H1 (cell line): ENCODE measurements at regions not wholly inside any gene's neighbourhood (a gene's known extent, or its start where the extent isn't known, plus 50 kb on each side); places are given as distances from the start of the nearest gene placed in this dataset.

ENCODE experiments used
- CTCF ChIA-PET: fragments of 300-600 bp; sonication (Branson Sonifier 250); formaldehyde crosslinking; loops from one replicate; lab custom pipeline; 2021; ENCODE audit not compliant: partially characterized antibody; lab: Charles Lee
- POLR2A ChIA-PET: fragments of 300-600 bp; sonication (Branson Sonifier 250); formaldehyde crosslinking; loops from one replicate; lab custom pipeline; 2021; ENCODE audit warnings: inconsistent platforms; ENCODE audit not compliant: partially characterized antibody; lab: Charles Lee
- DNase-seq, 2 experiments: peaks; one replicate each; pipeline versions ENCODE4 v3.0.0 to v3.0.0-alpha.2; 2010 to 2022; ENCODE audit warnings: low spot score in 2 of 2, low read depth in 1 of 2, mixed read lengths in 1 of 2
- FAIRE-seq: peaks from 2 replicates; lab custom pipeline; 2011; peaks lifted over from hg19 to GRCh38; lab: Jason Lieb, UNC
- H2AFZ ChIP-seq: 2 replicates; pipeline ENCODE4 v1.8.1; 2012; ENCODE audit warnings: low read length, inconsistent platforms
- H2AK5ac ChIP-seq: 2 replicates; pipeline ENCODE4 v1.6.1; 2013; ENCODE audit warnings: low read depth, low read length
- H2BK120ac ChIP-seq: replicated peaks from 2 replicates; pipeline ENCODE3; 2013; ENCODE audit warnings: low read depth, low read length, inconsistent platforms
- H2BK12ac ChIP-seq: 2 replicates; pipeline ENCODE4 v1.6.1; 2013; ENCODE audit warnings: low read depth, low read length
- H2BK15ac ChIP-seq: 2 replicates; pipeline ENCODE4 v1.6.1; 2013; ENCODE audit warnings: low read length
- H2BK20ac ChIP-seq: 2 replicates; pipeline ENCODE4 v1.6.1; 2013; ENCODE audit warnings: low read length
- H2BK5ac ChIP-seq: 2 replicates; pipeline ENCODE4 v1.6.1; 2013; ENCODE audit warnings: low read depth, low read length
- H3K14ac ChIP-seq: 2 replicates; pipeline ENCODE4 v1.6.1; 2013; ENCODE audit warnings: inconsistent platforms; ENCODE audit not compliant: insufficient read length
- H3K18ac ChIP-seq: 2 replicates; pipeline ENCODE4 v1.6.1; 2013; ENCODE audit warnings: low read length; ENCODE audit errors: extremely low read depth
- H3K23ac ChIP-seq: 2 replicates; pipeline ENCODE4 v1.6.1; 2013; ENCODE audit warnings: inconsistent platforms; ENCODE audit not compliant: insufficient read length
- H3K23me2 ChIP-seq: 2 replicates; pipeline ENCODE4 v1.6.1; 2013; ENCODE audit warnings: low read depth, low read length
- H3K27ac ChIP-seq: 2 replicates; pipeline ENCODE4 v1.6.1; 2011; ENCODE audit warnings: low read depth, low read length, inconsistent platforms
- H3K27me3 ChIP-seq, 4 experiments: replicated peaks in 1 of 4; 1 replicate in 1 of 4; 2 replicates in 3 of 4; pipeline versions ENCODE4 v1.6.1 to v1.8.1; 2011 to 2013; ENCODE audit warnings: low read length in 3 of 4, mild to moderate bottlenecking in 3 of 4, inconsistent platforms in 2 of 4, mixed read lengths in 2 of 4, moderate library complexity in 1 of 4; ENCODE audit not compliant: control insufficient read depth in 3 of 4, insufficient read depth in 3 of 4; ENCODE audit errors: extremely low read depth in 1 of 4
- H3K36me3 ChIP-seq, 4 experiments: 2 replicates each; pipeline versions ENCODE4 v1.6.1 to v1.8.1; 2011 to 2013; ENCODE audit warnings: mild to moderate bottlenecking in 4 of 4, low read length in 3 of 4, moderate library complexity in 2 of 4, control low read depth in 1 of 4, inconsistent platforms in 1 of 4; ENCODE audit not compliant: insufficient read depth in 4 of 4, control insufficient read depth in 2 of 4
- H3K4ac ChIP-seq: replicated peaks from 2 replicates; pipeline ENCODE3; 2013; ENCODE audit warnings: low read length, low read depth, mixed read lengths, inconsistent platforms; ENCODE audit not compliant: insufficient read length
- H3K4me1 ChIP-seq, 4 experiments: replicated peaks in 1 of 4; 1 replicate in 1 of 4; 2 replicates in 3 of 4; pipeline versions ENCODE4 v1.6.1 to v1.8.1; 2011 to 2013; ENCODE audit warnings: low read length in 3 of 4, inconsistent platforms in 2 of 4, mixed read lengths in 1 of 4; ENCODE audit not compliant: insufficient read depth in 4 of 4, control insufficient read depth in 3 of 4
- H3K4me2 ChIP-seq, 2 experiments: 2 replicates each; pipeline versions ENCODE4 v1.6.1 to v1.8.1; 2011 to 2013; ENCODE audit warnings: low read depth in 2 of 2, low read length in 2 of 2, control low read depth in 1 of 2, inconsistent platforms in 1 of 2, mild to moderate bottlenecking in 1 of 2; ENCODE audit not compliant: insufficient read depth in 1 of 2
- H3K4me3 ChIP-seq, 4 experiments: fragments of 200-600, 300-600 bp in 1 of 4; sonication (generic), shearing (Covaris generic), sonication (Bioruptor Twin) in 1 of 4; 2 replicates each; pipeline versions ENCODE4 v1.5.1 to v1.8.1; 2011 to 2016; ENCODE audit warnings: low read length in 4 of 4, low read depth in 3 of 4, control low read depth in 2 of 4, inconsistent platforms in 2 of 4, mild to moderate bottlenecking in 2 of 4, mixed read lengths in 1 of 4, moderate library complexity in 1 of 4; ENCODE audit not compliant: insufficient read depth in 2 of 4; ENCODE audit errors: extremely low read depth in 1 of 4
- H3K56ac ChIP-seq: replicated peaks from 2 replicates; pipeline ENCODE3; 2013; ENCODE audit warnings: low read depth, mild to moderate bottlenecking, mixed read lengths, low read length, inconsistent platforms; ENCODE audit not compliant: insufficient read length
- H3K79me1 ChIP-seq: 2 replicates; pipeline ENCODE4 v1.6.1; 2013; ENCODE audit warnings: low read depth, low read length, control low read depth
- H3K79me2 ChIP-seq, 2 experiments: 2 replicates each; pipeline versions ENCODE4 v1.6.1 to v1.8.1; 2012 to 2013; ENCODE audit warnings: low read length in 2 of 2, mild to moderate bottlenecking in 2 of 2, inconsistent platforms in 1 of 2; ENCODE audit not compliant: insufficient read depth in 2 of 2, control insufficient read depth in 1 of 2
- H3K9ac ChIP-seq, 4 experiments: replicated peaks in 1 of 4; 1 replicate in 1 of 4; 2 replicates in 3 of 4; pipeline versions ENCODE4 v1.6.1 to v1.8.1; 2011 to 2013; ENCODE audit warnings: low read depth in 3 of 4, low read length in 3 of 4, control low read depth in 2 of 4, mild to moderate bottlenecking in 2 of 4, moderate library complexity in 2 of 4, inconsistent platforms in 1 of 4; ENCODE audit errors: extremely low read depth in 1 of 4
- H3K9me3 ChIP-seq, 2 experiments: 2 replicates each; pipeline versions ENCODE4 v1.6.1 to v1.8.1; 2012 to 2013; ENCODE audit warnings: mild to moderate bottlenecking in 2 of 2, moderate library complexity in 2 of 2, control low read depth in 1 of 2, inconsistent platforms in 1 of 2, low read depth in 1 of 2, low read length in 1 of 2, mixed read lengths in 1 of 2; ENCODE audit not compliant: insufficient read depth in 2 of 2
- H4K20me1 ChIP-seq, 2 experiments: replicated peaks in 1 of 2; 2 replicates each; pipeline versions ENCODE3 to v1.8.1; 2011 to 2013; ENCODE audit warnings: inconsistent platforms in 2 of 2, low read length in 2 of 2, mild to moderate bottlenecking in 1 of 2; ENCODE audit not compliant: insufficient read depth in 2 of 2, control insufficient read depth in 1 of 2
- H4K5ac ChIP-seq: 2 replicates; pipeline ENCODE4 v1.6.1; 2013; ENCODE audit warnings: low read length, low read depth, mixed read lengths, inconsistent platforms; ENCODE audit not compliant: insufficient read length
- H4K8ac ChIP-seq: 2 replicates; pipeline ENCODE4 v1.8.0; 2013; ENCODE audit warnings: mild to moderate bottlenecking, moderate library complexity, low read length, inconsistent platforms; ENCODE audit not compliant: insufficient read depth; ENCODE audit errors: extremely low read depth
- H4K91ac ChIP-seq: replicated peaks from 2 replicates; pipeline ENCODE3; 2013; ENCODE audit warnings: low read length, mixed read lengths, inconsistent platforms; ENCODE audit not compliant: insufficient read length
- HDAC6 ChIP-seq: IDR thresholded peaks from one replicate; pipeline ENCODE4 v1.7.1; 2012; ENCODE audit warnings: low read depth, mild to moderate bottlenecking, inconsistent platforms, low read length, moderate library complexity
- JUND ChIP-seq: IDR thresholded peaks from 2 replicates; pipeline ENCODE4 v1.6.1; 2011; ENCODE audit warnings: mild to moderate bottlenecking, improper control_type of control experiment, low read length
- RFX5 ChIP-seq: IDR thresholded peaks from 2 replicates; pipeline ENCODE4 v1.6.1; 2011; ENCODE audit warnings: low read depth, low read length, improper control_type of control experiment, borderline replicate concordance
- WGBS, 2 experiments: shearing (Covaris generic) in 1 of 2; methylation state at CpG; one replicate each; pipeline versions ENCODE4 v1.1.6 to v1.1.7; 2013 to 2015; ENCODE audit warnings: low lambda C conversion rate in 2 of 2, mixed read lengths in 2 of 2, inconsistent platforms in 1 of 2, low coverage in 1 of 2, missing lambda C conversion rate in 1 of 2; ENCODE audit not compliant: insufficient replicate concordance in 2 of 2, insufficient coverage in 1 of 2, insufficient read length in 1 of 2; ENCODE audit errors: extremely low coverage in 1 of 2, missing lambda C conversion rate in 1 of 2; 5-methylcytosine and 5-hydroxymethylcytosine counted together
- TF ChIP-seq, protein P1 (sequence below), 3 experiments: IDR thresholded peaks; 1 replicate in 2 of 3; 2 replicates in 1 of 3; pipeline versions ENCODE4 v1.5.1 to v1.6.1; 2011; ENCODE audit warnings: low read length in 3 of 3, mild to moderate bottlenecking in 3 of 3, inconsistent platforms in 2 of 3, low read depth in 1 of 3, moderate library complexity in 1 of 3; ENCODE audit not compliant: insufficient read depth in 1 of 3; ENCODE audit errors: control extremely low read depth in 1 of 3
- TF ChIP-seq, protein P2 (sequence below): IDR thresholded peaks from 2 replicates; pipeline ENCODE4 v1.6.1; 2011; ENCODE audit warnings: low read length, improper control_type of control experiment

DNA sequence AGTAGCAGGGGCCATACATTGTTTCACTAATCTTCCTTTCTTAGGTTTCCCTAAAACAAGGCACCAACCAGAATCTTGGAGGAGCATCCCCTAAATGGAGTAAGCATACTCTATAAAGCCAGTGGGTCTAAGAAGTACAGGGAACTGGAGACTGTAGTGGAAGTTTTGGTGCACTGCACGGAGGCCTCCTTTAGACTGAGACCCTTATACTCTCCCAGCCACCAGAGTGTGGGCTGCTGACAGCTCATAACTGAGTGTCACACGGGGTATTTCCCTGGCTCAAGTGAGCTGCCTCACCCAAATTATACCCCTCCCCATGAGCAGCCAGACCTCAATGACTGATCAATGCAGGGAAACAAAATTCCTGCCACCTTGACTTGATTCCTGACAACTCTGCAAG lies 349.5 kb downstream of the NDFIP2 start:
- TF ChIP-seq, protein P1, sequence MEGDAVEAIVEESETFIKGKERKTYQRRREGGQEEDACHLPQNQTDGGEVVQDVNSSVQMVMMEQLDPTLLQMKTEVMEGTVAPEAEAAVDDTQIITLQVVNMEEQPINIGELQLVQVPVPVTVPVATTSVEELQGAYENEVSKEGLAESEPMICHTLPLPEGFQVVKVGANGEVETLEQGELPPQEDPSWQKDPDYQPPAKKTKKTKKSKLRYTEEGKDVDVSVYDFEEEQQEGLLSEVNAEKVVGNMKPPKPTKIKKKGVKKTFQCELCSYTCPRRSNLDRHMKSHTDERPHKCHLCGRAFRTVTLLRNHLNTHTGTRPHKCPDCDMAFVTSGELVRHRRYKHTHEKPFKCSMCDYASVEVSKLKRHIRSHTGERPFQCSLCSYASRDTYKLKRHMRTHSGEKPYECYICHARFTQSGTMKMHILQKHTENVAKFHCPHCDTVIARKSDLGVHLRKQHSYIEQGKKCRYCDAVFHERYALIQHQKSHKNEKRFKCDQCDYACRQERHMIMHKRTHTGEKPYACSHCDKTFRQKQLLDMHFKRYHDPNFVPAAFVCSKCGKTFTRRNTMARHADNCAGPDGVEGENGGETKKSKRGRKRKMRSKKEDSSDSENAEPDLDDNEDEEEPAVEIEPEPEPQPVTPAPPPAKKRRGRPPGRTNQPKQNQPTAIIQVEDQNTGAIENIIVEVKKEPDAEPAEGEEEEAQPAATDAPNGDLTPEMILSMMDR (IDR thresholded peaks at IDR 0.05; ENCODE audit: control extremely low read depth in 1 of 3, insufficient read depth in 1 of 3, low read depth in 1 of 3, low read length in 3 of 3) = no peak
- TF ChIP-seq JUND (no peak), HDAC6 (no peak), RFX5 (no peak)
- TF ChIP-seq, protein P2, sequence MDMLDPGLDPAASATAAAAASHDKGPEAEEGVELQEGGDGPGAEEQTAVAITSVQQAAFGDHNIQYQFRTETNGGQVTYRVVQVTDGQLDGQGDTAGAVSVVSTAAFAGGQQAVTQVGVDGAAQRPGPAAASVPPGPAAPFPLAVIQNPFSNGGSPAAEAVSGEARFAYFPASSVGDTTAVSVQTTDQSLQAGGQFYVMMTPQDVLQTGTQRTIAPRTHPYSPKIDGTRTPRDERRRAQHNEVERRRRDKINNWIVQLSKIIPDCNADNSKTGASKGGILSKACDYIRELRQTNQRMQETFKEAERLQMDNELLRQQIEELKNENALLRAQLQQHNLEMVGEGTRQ = no peak
- Histone ChIP-seq H3K79me2 (no peaks in the 10 kb centered on the region), H3K9ac (no peak overlapping the region; a peak in 1 of 7 replicates), H3K4ac (no peak overlapping the region), H3K4me3 (no peak overlapping the region), H2BK120ac (no peak overlapping the region), H3K79me1 (no peaks in the 10 kb centered on the region), H3K14ac (no peak overlapping the region), H3K4me1 (no peaks in the 10 kb centered on the region), H3K27ac (no peak overlapping the region), H3K23me2 (no peaks in the 10 kb centered on the region), H3K27me3 (no peaks in the 10 kb centered on the region), H3K36me3 (no peaks in the 10 kb centered on the region; a peak in 1 of 8 replicates), H2BK5ac (no peak overlapping the region), H4K8ac (0 out of 2 replicates have a peak overlapping the region, but pooled peaks have one; percentile 68), H2BK20ac (no peak overlapping the region), H2AFZ (no peak overlapping the region), H3K4me2 (no peak overlapping the region), H3K56ac (no peak overlapping the region), H4K20me1 (no peaks in the 10 kb centered on the region), H4K5ac (no peak overlapping the region), H2BK15ac (no peak overlapping the region), H3K18ac (no peak overlapping the region), H3K9me3 (0 out of 4 replicates have a peak, but pooled peaks cover 0 to 4% of the 10 kb centered on the region in 2 experiments), H2BK12ac (no peak overlapping the region), H2AK5ac (no peak overlapping the region), H4K91ac (no peak overlapping the region), H3K23ac (no peak overlapping the region)
- ChIA-PET POLR2A (no interaction called here), CTCF (interaction anchor here (0.6 kb wide), 1 partner anchor 187 kb away, joined by 3 read pairs; no protein-coding TSS in a partner anchor)
- 93% methylated on average over 2 of the region's 2 CpGs; no CpG with 5 or more reads in 1 of the 2 experiments for WGBS, 2 experiments
- DNase-seq (no peak), FAIRE-seq (no peak)
